Mesenchymal stem cell (in vitro differentiated cells and primary cell): ENCODE measurements at regions not wholly inside any gene's neighbourhood (a gene's known extent, or its start where the extent isn't known, plus 50 kb on each side); places are given as distances from the start of the nearest gene placed in this dataset.

Source experiments
- DNase-seq: peaks from one replicate; pipeline ENCODE4 v3.0.0-alpha.2; 2013
- H2AFZ ChIP-seq: one replicate; pipeline ENCODE4 v1.6.1; 2013; ENCODE audit warnings: low read depth, mild to moderate bottlenecking, control low read depth, inconsistent platforms, low read length, moderate library complexity
- H2AK5ac ChIP-seq: 2 replicates; pipeline ENCODE4 v1.6.1; 2013; ENCODE audit warnings: low read length, moderate library complexity, mild to moderate bottlenecking, inconsistent platforms; ENCODE audit not compliant: severe bottlenecking
- H2BK120ac ChIP-seq: one replicate; pipeline ENCODE4 v1.6.1; 2013; ENCODE audit warnings: low read depth, mild to moderate bottlenecking, inconsistent platforms, low read length, moderate library complexity
- H2BK12ac ChIP-seq, 2 experiments: one replicate each; pipeline ENCODE4 v1.6.1; 2013; ENCODE audit warnings: inconsistent platforms in 2 of 2, low read length in 2 of 2, mild to moderate bottlenecking in 2 of 2, moderate library complexity in 2 of 2, control low read depth in 1 of 2
- H2BK15ac ChIP-seq: one replicate; pipeline ENCODE4 v1.6.1; 2013; ENCODE audit warnings: mild to moderate bottlenecking, low read depth, inconsistent platforms; ENCODE audit not compliant: poor library complexity, severe bottlenecking
- H2BK5ac ChIP-seq: 2 replicates; pipeline ENCODE4 v1.6.1; 2013; ENCODE audit warnings: low read depth, mild to moderate bottlenecking, low read length, control low read depth, inconsistent platforms; ENCODE audit not compliant: poor library complexity, severe bottlenecking
- H3K14ac ChIP-seq, 2 experiments: one replicate each; pipeline ENCODE4 v1.6.1; 2013; ENCODE audit warnings: inconsistent platforms in 2 of 2, low read length in 2 of 2, control low read depth in 1 of 2, mild to moderate bottlenecking in 1 of 2, moderate library complexity in 1 of 2
- H3K18ac ChIP-seq, 2 experiments: one replicate each; pipeline ENCODE4 v1.6.1; 2013; ENCODE audit warnings: inconsistent platforms in 2 of 2, low read length in 2 of 2, control low read depth in 1 of 2, low read depth in 1 of 2, mild to moderate bottlenecking in 1 of 2
- H3K23ac ChIP-seq, 2 experiments: one replicate each; pipeline ENCODE4 v1.6.1; 2013; ENCODE audit warnings: inconsistent platforms in 2 of 2, low read length in 2 of 2, mild to moderate bottlenecking in 2 of 2, moderate library complexity in 2 of 2, control low read depth in 1 of 2
- H3K27ac ChIP-seq: 2 replicates; pipeline ENCODE4 v1.5.1; 2013; ENCODE audit warnings: mild to moderate bottlenecking, moderate library complexity, low read length, control low read depth, inconsistent platforms; ENCODE audit not compliant: poor library complexity, severe bottlenecking
- H3K27me3 ChIP-seq, 2 experiments: 2 replicates each; pipeline versions ENCODE4 v1.6.1 to v1.7.0; 2013; ENCODE audit warnings: low read length in 2 of 2, mild to moderate bottlenecking in 2 of 2, moderate library complexity in 2 of 2, control low read depth in 1 of 2, inconsistent platforms in 1 of 2; ENCODE audit not compliant: control insufficient read depth in 1 of 2, insufficient read depth in 1 of 2
- H3K36me3 ChIP-seq, 2 experiments: 2 replicates each; pipeline versions ENCODE4 v1.6.1 to v1.7.0; 2013; ENCODE audit warnings: low read length in 2 of 2, control low read depth in 1 of 2, inconsistent platforms in 1 of 2, low read depth in 1 of 2, mild to moderate bottlenecking in 1 of 2; ENCODE audit not compliant: insufficient read depth in 2 of 2, control insufficient read depth in 1 of 2
- H3K4ac ChIP-seq, 2 experiments: one replicate each; pipeline ENCODE4 v1.6.1; 2013; ENCODE audit warnings: inconsistent platforms in 2 of 2, low read length in 2 of 2, mild to moderate bottlenecking in 2 of 2, moderate library complexity in 2 of 2, control low read depth in 1 of 2, low read depth in 1 of 2
- H3K4me1 ChIP-seq: 2 replicates; pipeline ENCODE4 v1.6.1; 2013; ENCODE audit warnings: low read depth, low read length, control low read depth; ENCODE audit not compliant: control insufficient read depth, insufficient read depth
- H3K4me2 ChIP-seq: 2 replicates; pipeline ENCODE4 v1.6.1; 2013; ENCODE audit warnings: low read length, mild to moderate bottlenecking, inconsistent platforms; ENCODE audit not compliant: poor library complexity, severe bottlenecking
- H3K4me3 ChIP-seq, 2 experiments: 2 replicates each; pipeline versions ENCODE4 v1.5.1 to v1.7.0; 2013; ENCODE audit warnings: low read length in 2 of 2, mild to moderate bottlenecking in 2 of 2, control low read depth in 1 of 2, low read depth in 1 of 2; ENCODE audit not compliant: insufficient read depth in 1 of 2
- H3K79me1 ChIP-seq: replicated peaks from 2 replicates; pipeline ENCODE4 v1.6.1; 2013; ENCODE audit warnings: mild to moderate bottlenecking, control low read depth, low read length, inconsistent platforms; ENCODE audit not compliant: poor library complexity, severe bottlenecking
- H3K9ac ChIP-seq: 2 replicates; pipeline ENCODE4 v1.7.0; 2013; ENCODE audit warnings: mild to moderate bottlenecking, low read length, moderate library complexity
- H3K9me3 ChIP-seq: 2 replicates; pipeline ENCODE4 v1.7.0; 2013; ENCODE audit warnings: mild to moderate bottlenecking, low read length; ENCODE audit not compliant: control insufficient read depth
- H4K8ac ChIP-seq: one replicate; pipeline ENCODE4 v1.6.1; 2013; ENCODE audit warnings: inconsistent platforms, mild to moderate bottlenecking, low read length, moderate library complexity
- H4K91ac ChIP-seq: one replicate; pipeline ENCODE4 v1.6.1; 2013; ENCODE audit warnings: mild to moderate bottlenecking, low read length, inconsistent platforms
- WGBS: methylation state at CpG from one replicate; pipeline ENCODE4 v1.1.7; 2013; ENCODE audit warnings: mixed read lengths; 5-methylcytosine and 5-hydroxymethylcytosine counted together

DNA sequence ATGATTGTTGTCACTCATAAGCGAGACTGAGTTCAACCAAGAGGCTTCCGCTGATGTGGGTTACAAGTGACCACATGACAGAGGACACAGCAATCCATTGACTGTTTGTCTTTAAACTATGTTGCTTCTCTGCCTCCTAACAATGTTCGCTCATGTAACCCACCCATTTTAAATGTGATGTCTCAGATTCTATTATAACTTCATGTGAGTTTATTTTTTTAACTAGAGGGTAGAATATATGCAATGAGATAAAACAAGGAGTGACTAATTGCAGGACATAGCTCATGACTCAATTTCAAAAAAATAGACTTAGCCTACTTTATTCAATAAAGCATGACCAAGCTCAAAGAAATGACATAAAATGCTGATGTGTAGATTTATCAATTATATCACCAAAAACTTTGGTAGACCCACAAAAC lies 119.2 kb upstream of the SASH1 start:
- no peaks in the 10 kb centered on the region for H3K79me1 ChIP-seq

GRCh38 chr6:148225871-148226270 lies 116.8 kb upstream of the SASH1 start:
- Histone ChIP-seq H3K27ac (no peak overlapping the region), H3K79me1 (no peaks in the 10 kb centered on the region), H2BK5ac (no peak overlapping the region), H2BK120ac (no peak overlapping the region), H3K18ac (no peak overlapping the region), H3K27me3 (no peaks in the 10 kb centered on the region), H3K23ac (no peak overlapping the region), H3K4me1 (peaks cover 2% of the 10 kb centered on the region), H2AFZ (no peak overlapping the region), H2AK5ac (no peak overlapping the region), H3K9ac (no peak overlapping the region), H3K9me3 (no peaks in the 10 kb centered on the region), H2BK15ac (no peak overlapping the region), H3K14ac (no peak overlapping the region), H3K4ac (no peak overlapping the region), H3K36me3 (no peaks in the 10 kb centered on the region), H4K8ac (no peak overlapping the region), H3K4me2 (no peak overlapping the region), H4K91ac (no peak overlapping the region), H3K4me3 (no peak overlapping the region), H2BK12ac (no peak overlapping the region)
- no peak for DNase-seq

More for the DNA sequence above, 119.2 kb upstream of the SASH1 start:
- H3K27me3 ChIP-seq, result no peaks in the 10 kb centered on the region
- H3K14ac ChIP-seq, result no peak overlapping the region
- no peak overlapping the region for H2BK12ac ChIP-seq
- no peak overlapping the region for H2BK15ac ChIP-seq
- H3K9me3 ChIP-seq, result no peaks in the 10 kb centered on the region
- no peak overlapping the region for H2BK120ac ChIP-seq
- peak overlapping the region; percentile 12 for H4K8ac ChIP-seq
- H3K4me3 ChIP-seq, result no peak overlapping the region
- no peak overlapping the region for H2BK5ac ChIP-seq
- H3K4me1 ChIP-seq, result peaks cover 2% of the 10 kb centered on the region
- H2AFZ ChIP-seq, result no peak overlapping the region
- H3K27ac ChIP-seq, result no peak overlapping the region
- no peak overlapping the region for H2AK5ac ChIP-seq
- H3K4me2 ChIP-seq, result no peak overlapping the region
- no peak overlapping the region for H4K91ac ChIP-seq
- peak; percentile 13 for DNase-seq
- H3K18ac ChIP-seq, result no peak overlapping the region
- no peaks in the 10 kb centered on the region for H3K36me3 ChIP-seq
- WGBS, result 94% methylated on average over 2 of the region's 3 CpGs
- H3K23ac ChIP-seq, result no peak overlapping the region
- no peak overlapping the region for H3K4ac ChIP-seq
- no peak overlapping the region for H3K9ac ChIP-seq

DNA sequence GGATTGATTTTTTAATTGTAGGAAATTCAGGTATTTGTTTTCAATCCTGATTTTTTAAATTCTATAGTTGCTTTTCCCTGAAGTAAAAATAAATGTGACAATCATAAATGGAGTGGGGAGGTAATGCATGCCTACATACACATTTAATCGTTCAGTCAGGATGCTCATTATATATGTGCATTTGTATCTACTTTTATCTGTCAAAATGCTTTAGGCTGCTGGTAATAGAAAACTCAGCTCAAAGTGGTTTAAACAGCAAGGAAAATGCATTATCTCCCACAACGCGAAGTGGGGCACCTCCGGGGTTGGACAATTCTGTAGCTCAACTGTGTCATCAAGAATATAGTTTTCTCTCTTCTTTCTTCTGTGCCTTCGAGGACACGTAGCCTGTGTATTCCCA lies 116.4 kb upstream of the SASH1 start:
- H3K4me1 ChIP-seq, result peaks cover 2% of the 10 kb centered on the region
- H2BK12ac ChIP-seq, result no peak overlapping the region
- no peak overlapping the region for H3K23ac ChIP-seq
- no peak overlapping the region for H4K8ac ChIP-seq
- no peaks in the 10 kb centered on the region for H3K79me1 ChIP-seq
- H3K36me3 ChIP-seq, result no peaks in the 10 kb centered on the region
- H3K18ac ChIP-seq, result no peak overlapping the region
- H3K9me3 ChIP-seq, result no peaks in the 10 kb centered on the region
- no peak overlapping the region for H3K4me2 ChIP-seq
- no peaks in the 10 kb centered on the region for H3K27me3 ChIP-seq
- no peak overlapping the region for H3K4me3 ChIP-seq
- no peak overlapping the region for H3K14ac ChIP-seq
- H2BK15ac ChIP-seq, result no peak overlapping the region
- H3K27ac ChIP-seq, result no peak overlapping the region
- H2AK5ac ChIP-seq, result no peak overlapping the region
- no peak overlapping the region for H2BK120ac ChIP-seq
- DNase-seq, result no peak
- H4K91ac ChIP-seq, result no peak overlapping the region
- H2BK5ac ChIP-seq, result no peak overlapping the region
- H3K4ac ChIP-seq, result no peak overlapping the region
- H2AFZ ChIP-seq, result no peak overlapping the region
- WGBS, result 83% methylated on average over 3 of the region's 6 CpGs
- H3K9ac ChIP-seq, result no peak overlapping the region

DNA sequence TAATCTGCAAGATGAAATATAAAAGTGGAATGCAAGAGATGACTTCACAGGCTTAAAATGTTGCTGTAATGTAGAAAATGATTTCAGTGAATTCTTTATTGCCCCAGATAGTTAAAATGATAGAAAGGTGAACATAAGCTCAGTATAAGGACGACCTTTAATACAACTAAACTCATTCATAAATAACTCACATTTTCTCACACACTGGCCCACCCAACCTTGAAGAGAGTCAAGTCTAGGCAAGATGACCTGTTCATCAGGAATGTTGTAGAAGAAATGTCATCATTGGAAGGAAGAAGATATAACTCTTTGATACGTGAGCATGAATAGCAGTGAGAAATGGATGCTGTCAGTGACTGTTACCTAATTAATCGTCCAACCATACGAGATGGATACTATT lies 111.1 kb upstream of the SASH1 start:
- H2AFZ ChIP-seq, result no peak overlapping the region
- no peak for DNase-seq
- no peak overlapping the region for H2BK5ac ChIP-seq
- H4K8ac ChIP-seq, result no peak overlapping the region
- H3K4me3 ChIP-seq, result no peak overlapping the region
- H3K36me3 ChIP-seq, result no peaks in the 10 kb centered on the region
- H4K91ac ChIP-seq, result no peak overlapping the region
- H3K79me1 ChIP-seq, result no peaks in the 10 kb centered on the region
- H2BK120ac ChIP-seq, result no peak overlapping the region
- H3K18ac ChIP-seq, result no peak overlapping the region
- H3K27ac ChIP-seq, result peak overlapping the region; percentile 70
- H2BK12ac ChIP-seq, result no peak overlapping the region
- no peak overlapping the region for H3K4me2 ChIP-seq
- H2AK5ac ChIP-seq, result no peak overlapping the region
- no peaks in the 10 kb centered on the region for H3K9me3 ChIP-seq
- H3K4me1 ChIP-seq, result no peaks in the 10 kb centered on the region
- WGBS, result 17% methylated on average over 1 of the region's 4 CpGs
- no peak overlapping the region for H3K14ac ChIP-seq
- no peak overlapping the region for H3K23ac ChIP-seq
- no peak overlapping the region for H3K9ac ChIP-seq
- H3K27me3 ChIP-seq, result no peaks in the 10 kb centered on the region
- H2BK15ac ChIP-seq, result no peak overlapping the region
- no peak overlapping the region for H3K4ac ChIP-seq
